PC-9 (cell line): ENCODE measurements at regions not wholly inside any gene's neighbourhood (a gene's known extent, or its start where the extent isn't known, plus 50 kb on each side); places are given as distances from the start of the nearest gene placed in this dataset.

ENCODE experiments used
- BruUV-seq: library from RNA; stranded (reverse); fragments of 400-500 nt; replicated peaks from 2 replicates; lab custom pipeline; 2021; lab: Mats Ljungman, UMichigan
- CTCF ChIA-PET: fragments of 300-600 bp; sonication (Branson Sonifier 250); formaldehyde crosslinking; loops from one replicate; lab custom pipeline; 2022; ENCODE audit warnings: antibody characterized with exemption; lab: Charles Lee
- POLR2A ChIA-PET: fragments of 300-600 bp; sonication (Branson Sonifier 250); formaldehyde crosslinking; loops from one replicate; lab custom pipeline; 2022; ENCODE audit warnings: antibody characterized with exemption; ENCODE audit not compliant: unreplicated experiment; lab: Charles Lee
- DNase-seq, 2 experiments: peaks; one replicate each; pipeline versions ENCODE4 v3.0.0 to v3.0.0-alpha.2; 2015 to 2022; ENCODE audit warnings: mixed read lengths in 1 of 2
- H2AFZ ChIP-seq: fragments of 200-600 bp; sonication (generic); 2 replicates; pipeline ENCODE4 v1.8.1; 2017; ENCODE audit warnings: antibody characterized with exemption
- H3F3A ChIP-seq: fragments of 200-600 bp; sonication (generic); 2 replicates; pipeline ENCODE4 v1.8.1; 2017; ENCODE audit warnings: antibody characterized with exemption, mild to moderate bottlenecking, low read depth; ENCODE audit not compliant: insufficient read depth
- H3K27ac ChIP-seq: fragments of 200-600 bp; sonication (generic); 2 replicates; pipeline ENCODE4 v1.6.1; 2016; ENCODE audit warnings: mixed run types
- H3K27me3 ChIP-seq: fragments of 200-600 bp; sonication (generic); 2 replicates; pipeline ENCODE4 v1.6.1; 2016; ENCODE audit warnings: low read depth, mixed run types; ENCODE audit not compliant: insufficient read depth
- H3K36me3 ChIP-seq: fragments of 200-600 bp; sonication (generic); 2 replicates; pipeline ENCODE4 v1.6.1; 2016; ENCODE audit warnings: low read depth, mixed run types
- H3K4me1 ChIP-seq: fragments of 200-600 bp; sonication (generic); replicated peaks from 2 replicates; pipeline ENCODE4 v1.6.1; 2016; ENCODE audit warnings: mixed run types; ENCODE audit not compliant: insufficient read depth
- H3K4me2 ChIP-seq: fragments of 200-600 bp; sonication (generic); 2 replicates; pipeline ENCODE4 v1.6.1; 2017; ENCODE audit warnings: mixed run types
- H3K4me3 ChIP-seq: fragments of 200-600 bp; sonication (generic); 2 replicates; pipeline ENCODE4 v1.6.1; 2016; ENCODE audit warnings: mixed run types
- H3K79me2 ChIP-seq: fragments of 200-600 bp; sonication (generic); 2 replicates; pipeline ENCODE4 v1.6.1; 2017; ENCODE audit warnings: low read depth, mixed run types
- H3K9me2 ChIP-seq: fragments of 200-600 bp; sonication (generic); 2 replicates; pipeline ENCODE4 v1.8.1; 2017; ENCODE audit warnings: mild to moderate bottlenecking; ENCODE audit not compliant: insufficient read depth
- H3K9me3 ChIP-seq: fragments of 200-600 bp; sonication (generic); 2 replicates; pipeline ENCODE4 v1.8.1; 2016; ENCODE audit warnings: low read depth; ENCODE audit not compliant: insufficient read depth
- H4K20me1 ChIP-seq: fragments of 200-600 bp; sonication (generic); 2 replicates; pipeline ENCODE4 v1.8.1; 2017; ENCODE audit not compliant: insufficient read depth
- CTCF ChIP-seq: fragments of 200-600 bp; sonication (generic); conservative IDR thresholded peaks from 2 replicates; pipeline ENCODE4 v1.6.1; 2017; ENCODE audit warnings: mixed run types, antibody characterized with exemption, mild to moderate bottlenecking, moderate library complexity
- EZH2 ChIP-seq: fragments of 200-600 bp; sonication (generic); IDR thresholded peaks from 2 replicates; pipeline ENCODE4 v1.8.0; 2017; ENCODE audit warnings: antibody characterized with exemption, low read depth
- intact Hi-C: fragments of 100-400 bp; cut with micrococcal nuclease; formaldehyde crosslinking; loops from one replicate; pipeline ENCODE4 v1.10.0; 2022; ENCODE audit not compliant: unreplicated experiment

GRCh38 chr6:22145823-22146677 lies 150.8 kb downstream of the PRL start:
- H4K20me1 ChIP-seq = no peaks in the 10 kb centered on the region
- H3K4me3 ChIP-seq = no peak overlapping the region
- ChIA-PET CTCF (no interaction called here), POLR2A (no interaction called here)
- no peaks in the 10 kb centered on the region for H3K27me3 ChIP-seq
- no peak for DNase-seq
- no peaks in the 10 kb centered on the region for H3K36me3 ChIP-seq
- peaks cover 13% of the 10 kb centered on the region for H3K4me1 ChIP-seq
- peaks cover 11% of the 10 kb centered on the region; the same call in 1 of the 2 replicates for H3F3A ChIP-seq
- no peak overlapping the region for H3K27ac ChIP-seq
- no peaks in the 10 kb centered on the region for H3K9me2 ChIP-seq
- intact Hi-C loops = loop anchor here (10.0 kb wide), 1 partner anchor 79 kb away; no protein-coding TSS in a partner anchor
- no peaks in the 10 kb centered on the region for H3K79me2 ChIP-seq
- no peak for TF ChIP-seq EZH2
- no peak for TF ChIP-seq CTCF
- H3K9me3 ChIP-seq = no peaks in the 10 kb centered on the region
- BruUV-seq = no TSS peak
- no peak overlapping the region for H2AFZ ChIP-seq
- H3K4me2 ChIP-seq = no peak overlapping the region

- POLR2A ChIA-PET = no interaction called here
- peaks cover 5% of the 10 kb centered on the region; the same call in 1 of the 2 replicates for H3F3A ChIP-seq
- H3K27ac ChIP-seq = no peak overlapping the region
- H4K20me1 ChIP-seq = no peaks in the 10 kb centered on the region
- no TSS peak for BruUV-seq
- no peak overlapping the region for H3K4me2 ChIP-seq
- no peak overlapping the region for H2AFZ ChIP-seq
- no peak overlapping the region for H3K4me3 ChIP-seq
- H3K79me2 ChIP-seq = no peaks in the 10 kb centered on the region
- intact Hi-C loops = loop anchor here (10.0 kb wide), 1 partner anchor 78 kb away; no protein-coding TSS in a partner anchor
- H3K9me3 ChIP-seq = no peaks in the 10 kb centered on the region
- peaks cover 7% of the 10 kb centered on the region for H3K4me1 ChIP-seq
- no peak for TF ChIP-seq EZH2
- TF ChIP-seq CTCF = no peak
- H3K27me3 ChIP-seq = no peaks in the 10 kb centered on the region
- no peaks in the 10 kb centered on the region for H3K9me2 ChIP-seq
- CTCF ChIA-PET = no interaction called here
- DNase-seq = no peak
- no peaks in the 10 kb centered on the region for H3K36me3 ChIP-seq
Measured at GRCh38 chr6:22146678-22146930, 150.2 kb downstream of the PRL start.

- no peak overlapping the region for H3K4me3 ChIP-seq
Measured at GRCh38 chr6:22146931-22147701, 149.7 kb downstream of the PRL start.

More at GRCh38 chr6:22146931-22147701, 149.7 kb downstream of the PRL start:
- Histone ChIP-seq H3K4me2 (no peak overlapping the region), H3K36me3 (no peaks in the 10 kb centered on the region), H3K79me2 (no peaks in the 10 kb centered on the region), H4K20me1 (no peaks in the 10 kb centered on the region), H3F3A (peaks cover under 1% of the 10 kb centered on the region; the same call in 1 of the 2 replicates), H3K27me3 (no peaks in the 10 kb centered on the region), H3K9me2 (no peaks in the 10 kb centered on the region), H3K4me1 (0 out of 2 replicates have a peak, but pooled peaks cover 2% of the 10 kb centered on the region), H3K9me3 (no peaks in the 10 kb centered on the region), H3K27ac (no peak overlapping the region), H2AFZ (no peak overlapping the region)
- no TSS peak for BruUV-seq
- TF ChIP-seq CTCF (no peak), EZH2 (no peak)
- intact Hi-C loops = loop anchor here (10.0 kb wide), 1 partner anchor 78 kb away; no protein-coding TSS in a partner anchor
- ChIA-PET CTCF (no interaction called here), POLR2A (interaction anchor here (0.6 kb wide), 1 partner anchor 553 kb away, joined by 3 read pairs; no protein-coding TSS in a partner anchor)
- no peak for DNase-seq
